DMS53 (cell line): ENCODE measurements at regions not wholly inside any gene's neighbourhood (a gene's known extent, or its start where the extent isn't known, plus 50 kb on each side); places are given as distances from the start of the nearest gene placed in this dataset.
"Not testable (repeated sequence)": the region's sequence is repeated elsewhere in the genome, so short reads cannot be mapped to it uniquely, and the experiment has no call there.

ENCODE experiments used
- DNase-seq: peaks from one replicate; lab custom pipeline; 2025; lab: John Stamatoyannopoulos, UW

GRCh38 chr3:174457758-174458157, 401.4 kb upstream of the NAALADL2 start:
- DNase-seq = no peak

DNA sequence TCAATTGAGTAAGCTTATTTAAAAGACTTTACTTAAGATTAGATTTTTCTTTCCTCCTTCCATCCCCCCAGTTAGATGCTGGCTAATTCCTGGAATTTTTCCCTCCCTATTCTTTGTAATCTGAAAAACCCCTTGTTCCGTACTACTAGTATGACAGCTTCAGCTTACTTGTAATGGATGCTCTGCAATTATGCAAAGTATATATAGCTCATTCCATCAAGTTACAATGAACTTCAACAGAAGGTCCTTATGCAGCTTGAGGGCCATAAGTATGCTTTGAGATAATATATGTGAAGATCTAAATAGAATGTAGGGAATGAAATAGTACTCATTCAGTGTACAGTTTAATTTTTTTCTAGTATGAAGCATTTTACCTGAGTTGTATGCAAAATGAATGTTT, 398.3 kb upstream of the NAALADL2 start:
- DNase-seq = no peak

- no peak for DNase-seq
Observed at GRCh38 chr3:174462916-174463315, 396.2 kb upstream of the NAALADL2 start.

GRCh38 chr3:174465177-174465576, 394.0 kb upstream of the NAALADL2 start:
- DNase-seq = no peak

- no peak for DNase-seq
Observed at GRCh38 chr3:174466471-174467054, 392.6 kb upstream of the NAALADL2 start.

GRCh38 chr3:174477491-174477890, 381.6 kb upstream of the NAALADL2 start:
- DNase-seq = no peak

GRCh38 chr3:174480767-174481166, 378.4 kb upstream of the NAALADL2 start:
- DNase-seq = no peak

GRCh38 chr3:174482541-174482940, 376.6 kb upstream of the NAALADL2 start:
- no peak for DNase-seq

GRCh38 chr3:174483254-174483653, 375.9 kb upstream of the NAALADL2 start:
- DNase-seq = no peak

DNA sequence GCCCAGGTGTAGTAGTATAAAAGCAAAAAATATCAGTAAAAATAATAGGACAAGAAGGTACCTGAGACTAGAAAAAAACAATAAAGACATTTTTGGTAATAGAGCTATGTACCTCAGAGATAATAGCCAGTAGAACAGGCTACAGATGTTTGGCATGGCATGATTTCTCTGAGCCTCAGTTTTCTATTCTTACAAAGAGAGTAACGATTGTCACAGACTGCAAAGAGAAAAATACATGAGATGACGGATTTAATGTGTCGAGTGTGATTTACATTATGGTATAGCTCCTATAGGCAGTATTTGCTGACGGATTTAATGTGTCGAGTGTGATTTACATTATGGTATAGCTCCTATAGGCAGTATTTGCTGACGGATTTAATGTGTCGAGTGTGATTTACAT, 375.3 kb upstream of the NAALADL2 start:
- DNase-seq = not testable (repeated sequence)

DNA sequence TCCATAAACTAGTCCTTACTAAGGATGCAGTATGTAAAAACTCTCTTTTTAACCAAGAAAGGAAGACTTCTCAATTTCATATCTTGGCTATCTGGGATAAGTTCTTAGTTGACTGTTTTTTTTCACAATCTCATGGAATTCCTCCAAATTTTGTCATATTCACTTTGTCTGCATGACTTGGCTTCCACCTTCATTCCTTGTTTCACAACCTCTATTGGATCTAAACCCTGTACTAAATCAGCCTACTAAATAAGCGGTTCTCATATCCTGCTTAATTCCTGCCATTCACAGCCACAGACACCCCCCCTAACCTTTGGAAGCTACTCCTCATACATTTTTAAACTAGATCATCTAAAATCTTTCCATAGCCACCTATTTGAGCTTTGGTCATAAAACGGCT, 370.6 kb upstream of the NAALADL2 start:
- DNase-seq = no peak

DNA sequence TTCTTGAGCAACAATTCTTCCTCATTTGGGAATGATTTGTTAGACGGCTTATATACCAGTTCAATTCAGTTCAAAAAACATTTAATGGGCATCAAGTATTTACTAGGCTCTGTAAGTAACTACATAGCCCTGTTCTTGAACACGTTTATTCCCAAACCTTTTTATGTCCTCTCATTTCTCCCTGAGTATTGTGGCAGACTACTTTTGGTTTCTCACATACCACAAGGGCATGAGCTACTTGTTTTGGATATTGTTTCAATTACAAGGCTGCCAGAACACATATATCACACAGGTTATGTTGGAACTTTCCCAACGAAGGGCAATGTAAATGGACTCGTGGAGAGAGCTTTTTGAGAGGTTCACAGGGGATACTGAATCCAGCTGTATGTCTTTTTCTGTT, 363.8 kb upstream of the NAALADL2 start:
- DNase-seq = no peak

DNA sequence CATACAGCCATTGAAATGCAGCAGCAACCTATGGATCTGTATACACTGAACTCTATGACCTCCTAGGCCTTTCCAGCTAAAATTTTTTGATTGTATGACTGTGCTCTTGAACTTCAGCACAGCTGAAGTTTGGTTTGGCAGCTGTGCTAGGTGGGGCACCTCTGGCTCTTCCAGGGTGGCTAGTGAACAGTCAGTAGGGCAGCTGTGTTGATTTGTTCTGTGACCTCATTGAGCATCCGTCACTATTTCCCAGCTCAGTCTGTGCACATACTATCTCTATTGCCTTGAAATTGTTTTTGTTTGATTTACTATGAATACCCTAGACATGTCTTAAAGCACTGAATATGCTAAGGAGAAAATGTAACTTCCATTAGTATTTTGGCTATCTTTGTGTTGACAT, 363.2 kb upstream of the NAALADL2 start:
- DNase-seq = peak; percentile 29

DNA sequence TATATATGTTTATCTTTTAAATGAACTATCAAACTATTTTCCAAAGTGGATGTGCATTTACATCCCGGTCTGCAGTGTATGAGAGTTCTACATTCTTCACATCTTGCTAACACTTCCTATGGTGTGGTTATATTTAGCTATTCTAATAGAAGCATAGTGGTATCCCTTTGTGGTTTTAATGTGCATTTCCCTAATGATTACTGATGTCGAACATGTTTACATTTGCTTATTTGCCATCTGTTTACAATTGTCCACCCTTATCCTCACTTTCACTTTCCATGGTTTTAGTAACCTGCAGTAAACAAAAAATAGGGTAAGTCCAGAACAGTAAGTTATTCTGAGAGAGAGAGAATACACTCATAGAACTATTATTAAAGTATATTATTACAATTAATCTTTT, 360.5 kb upstream of the NAALADL2 start:
- DNase-seq = no peak

GRCh38 chr3:174505266-174505665, 353.9 kb upstream of the NAALADL2 start:
- no peak for DNase-seq

DNA sequence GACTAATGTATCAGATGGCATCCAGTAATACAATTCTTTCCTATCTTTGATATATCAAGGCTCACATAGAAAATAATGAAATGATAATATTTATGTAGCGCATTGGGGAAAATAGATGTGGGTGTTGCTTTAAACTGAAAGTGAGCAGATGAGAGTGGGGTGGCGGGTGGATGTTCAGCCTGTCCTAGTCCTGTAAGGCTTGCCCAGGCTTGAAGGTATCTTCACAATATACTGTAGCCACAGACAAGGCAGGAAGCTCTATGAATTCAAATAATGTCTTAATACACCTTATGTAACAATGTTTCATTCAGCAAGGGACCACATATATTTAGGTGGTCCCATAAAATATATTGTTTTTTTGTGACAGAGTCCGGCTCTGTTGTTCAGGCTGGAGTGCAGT, 334.9 kb upstream of the NAALADL2 start:
- DNase-seq = no peak

DNA sequence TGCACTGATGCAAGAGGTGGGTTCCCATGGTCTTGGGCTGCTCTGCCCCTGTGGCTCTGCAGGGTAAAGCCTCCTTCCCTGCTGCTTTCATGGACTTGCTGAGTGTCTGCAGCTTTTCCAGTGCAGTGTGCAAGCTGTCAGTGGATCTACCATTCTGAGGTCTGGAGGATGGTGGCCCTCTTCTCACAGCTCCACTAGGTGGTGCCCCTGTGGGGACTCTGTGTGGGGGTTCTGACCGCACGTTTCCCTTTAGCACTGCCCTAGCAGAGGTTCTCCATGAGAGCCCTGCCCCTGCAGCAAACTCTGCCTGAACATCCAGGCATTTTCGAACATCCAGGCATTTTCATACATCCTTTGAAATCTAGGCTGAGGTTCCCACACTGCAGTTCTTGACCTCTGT, 329.8 kb upstream of the NAALADL2 start:
- DNase-seq = no peak

GRCh38 chr3:174531262-174531982, 327.7 kb upstream of the NAALADL2 start:
- DNase-seq = no peak

DNA sequence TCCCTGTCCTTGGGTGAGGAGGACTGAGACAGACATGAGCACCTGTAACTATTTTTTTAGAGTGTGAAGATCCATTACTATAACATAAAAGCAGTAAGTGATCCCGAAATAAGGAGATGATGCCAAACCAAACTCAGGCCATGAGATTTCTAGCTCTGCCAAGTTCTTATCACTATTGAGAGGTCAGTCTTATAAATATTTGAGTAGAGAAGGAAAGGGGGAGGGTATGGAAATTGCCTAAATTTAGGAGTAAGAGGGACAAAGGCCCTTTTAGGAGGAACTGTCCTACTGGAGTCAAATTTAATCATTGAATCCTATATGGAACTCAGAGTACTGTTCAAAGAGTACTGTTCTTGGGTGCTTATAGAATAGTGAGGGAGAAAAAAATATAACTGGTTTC, 326.9 kb upstream of the NAALADL2 start:
- no peak for DNase-seq

DNA sequence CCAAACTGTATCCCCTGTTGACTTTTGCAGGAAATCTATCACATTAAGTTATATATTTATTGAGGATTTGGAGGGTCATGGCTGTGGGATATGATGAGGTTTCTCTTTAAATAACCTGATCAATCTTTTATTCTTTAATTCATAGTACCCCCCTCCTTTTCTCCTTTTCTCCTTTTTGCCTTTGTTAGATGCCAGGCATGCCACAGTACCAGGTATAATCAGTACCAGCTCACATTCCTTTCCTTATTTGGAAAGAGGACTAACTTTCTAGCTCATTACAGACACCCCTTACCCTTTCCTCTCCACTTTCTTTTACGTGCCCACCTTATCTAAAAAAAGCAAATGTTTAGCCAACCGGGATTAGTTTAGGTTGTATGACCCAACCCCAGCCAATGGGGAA, 326.4 kb upstream of the NAALADL2 start:
- no peak for DNase-seq

DNA sequence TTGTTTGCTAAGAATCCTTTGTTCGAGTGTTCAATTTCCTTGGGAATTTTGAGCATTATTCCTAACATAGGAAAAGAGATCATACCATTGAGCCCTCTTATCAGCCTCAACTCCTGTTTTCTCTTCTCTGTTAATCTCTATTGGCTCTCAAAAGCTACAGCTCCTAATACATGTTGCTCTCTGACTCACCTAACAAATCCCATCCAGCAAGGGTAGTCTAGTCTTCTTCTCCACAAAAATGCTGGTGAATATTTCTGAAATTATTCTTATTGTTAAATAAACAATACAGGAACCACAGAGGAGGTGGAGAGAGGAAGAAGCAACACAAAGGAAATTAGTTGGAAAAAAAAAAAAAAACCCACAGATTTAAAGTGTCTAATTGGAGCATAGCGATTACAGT, 325.8 kb upstream of the NAALADL2 start:
- DNase-seq = no peak

GRCh38 chr3:174536319-174536718, 322.8 kb upstream of the NAALADL2 start:
- peak; percentile 38 for DNase-seq

- no peak for DNase-seq
Observed at GRCh38 chr3:174538151-174538550, 321.0 kb upstream of the NAALADL2 start.
